Esophagus muscularis mucosa (tissue), 4 donors: ENCODE measurements at regions not wholly inside any gene's neighbourhood (a gene's known extent, or its start where the extent isn't known, plus 50 kb on each side); places are given as distances from the start of the nearest gene placed in this dataset.

Source experiments
- DNase-seq: peaks from one replicate; pipeline ENCODE4 v3.0.0-alpha.2; 2017; ENCODE audit errors: extremely low spot score
- H3K27ac ChIP-seq, 4 donors: fragments of 200-600 bp; sonication (generic); replicated peaks in 1 of 4; 1 replicate in 3 of 4; 2 replicates in 1 of 4; pipeline ENCODE4 v1.5.1; 2016 to 2019; ENCODE audit warnings: mild to moderate bottlenecking in 1 of 4
- H3K27me3 ChIP-seq, 4 donors: fragments of 200-600 bp; sonication (generic); one replicate each; pipeline versions ENCODE4 v1.5.1 to v1.6.0; 2016 to 2019
- H3K36me3 ChIP-seq, 4 donors: fragments of 200-600 bp; sonication (generic); one replicate each; pipeline ENCODE4 v1.5.1; 2016 to 2019
- H3K4me1 ChIP-seq, 4 donors: fragments of 200-600 bp; sonication (generic); one replicate each; pipeline ENCODE4 v1.5.1; 2016 to 2019
- H3K4me3 ChIP-seq, 4 donors: fragments of 200-600 bp; sonication (generic); 1 replicate in 2 of 4; 2 replicates in 2 of 4; pipeline ENCODE4 v1.5.1; 2016 to 2019; ENCODE audit warnings: mild to moderate bottlenecking in 4 of 4, moderate library complexity in 1 of 4
- H3K9me3 ChIP-seq, 4 donors: fragments of 200-600 bp; sonication (generic); 1 replicate in 3 of 4; 2 replicates in 1 of 4; pipeline ENCODE4 v1.5.1; 2016 to 2019
- CTCF ChIP-seq, 3 experiments: fragments of 200-600 bp in 2 of 3; fragments of 450-650 bp in 1 of 3; sonication (generic) in 2 of 3; IDR thresholded peaks; one replicate each; pipeline ENCODE4 v1.5.1; 2017 to 2019; ENCODE audit warnings: antibody characterized with exemption in 3 of 3, mild to moderate bottlenecking in 2 of 3, moderate library complexity in 1 of 3
- EP300 ChIP-seq: sonication (generic); formaldehyde crosslinking; IDR thresholded peaks from one replicate; pipeline ENCODE4 v1.6.1; 2017; ENCODE audit warnings: antibody characterized with exemption
- POLR2A ChIP-seq: fragments of 450-650 bp; IDR thresholded peaks from one replicate; pipeline ENCODE4 v1.6.1; 2017; ENCODE audit warnings: antibody characterized with exemption, moderate library complexity, mild to moderate bottlenecking, low read depth
- POLR2AphosphoS5 ChIP-seq, 2 donors: sonication (generic); formaldehyde crosslinking; IDR thresholded peaks; one replicate each; pipeline ENCODE4 v1.6.1; 2017; ENCODE audit warnings: antibody characterized with exemption in 2 of 2
- WGBS: methylation state at CpG from one replicate; pipeline ENCODE4 v1.1.5; 2018; 5-methylcytosine and 5-hydroxymethylcytosine counted together
- intact Hi-C: fragments of 100-400 bp; cut with DNase I; formaldehyde crosslinking; loops from one replicate; pipeline ENCODE4 v1.15.1; 2023

GRCh38 chr21:38992737-38993136 lies 187.0 kb downstream of the ETS2 start:
- Histone ChIP-seq H3K36me3 (no peaks in the 10 kb centered on the region), H3K27me3 (no peaks in the 10 kb centered on the region), H3K4me1 (peaks cover 65 to 84% (median 75%) of the 10 kb centered on the region in 4 donors), H3K9me3 (no peaks in the 10 kb centered on the region), H3K27ac (peak overlapping the region in 3 of 4 donors; percentile 53 to 67 (median 62)), H3K4me3 (no peak overlapping the region)
- TF ChIP-seq POLR2AphosphoS5 (IDR thresholded peaks at IDR 0.05) (peak; percentile 29 to 39), POLR2A (no peak)
- intact Hi-C loops: no loop called here
- no peak for DNase-seq
- WGBS: 78% methylated on average over 3 of the region's 3 CpGs

GRCh38 chr21:38990424-38990794 lies 184.7 kb downstream of the ETS2 start:
- Histone ChIP-seq H3K4me3 (no peak overlapping the region), H3K9me3 (no peaks in the 10 kb centered on the region), H3K4me1 (peaks cover 70 to 85% (median 78%) of the 10 kb centered on the region in 4 donors), H3K27me3 (no peaks in the 10 kb centered on the region), H3K27ac (peak overlapping the region in 3 of 4 donors; percentile 42 to 63 (median 53)), H3K36me3 (no peaks in the 10 kb centered on the region)
- TF ChIP-seq EP300: no peak
- no peak for TF ChIP-seq POLR2AphosphoS5 (IDR thresholded peaks at IDR 0.05)
- no peak for TF ChIP-seq POLR2A
- TF ChIP-seq CTCF (IDR thresholded peaks at IDR 0.05): no peak
- DNase-seq: no peak
- intact Hi-C loops: no loop called here
- 45% methylated on average over 12 of the region's 12 CpGs for WGBS

- no peak for DNase-seq
- peak overlapping the region in 2 of 4 donors; percentile 42 to 63 for H3K27ac ChIP-seq
- no peaks in the 10 kb centered on the region for H3K36me3 ChIP-seq
- H3K4me3 ChIP-seq: no peak overlapping the region
- TF ChIP-seq POLR2AphosphoS5 (IDR thresholded peaks at IDR 0.05) (peak in 1 of 2 donors; percentile 34), POLR2A (no peak), EP300 (no peak), CTCF (IDR thresholded peaks at IDR 0.05) (no peak)
- peaks cover 72 to 89% (median 80%) of the 10 kb centered on the region in 4 donors for H3K4me1 ChIP-seq
- no peaks in the 10 kb centered on the region for H3K27me3 ChIP-seq
- H3K9me3 ChIP-seq: no peaks in the 10 kb centered on the region
- 19% methylated on average over 17 of the region's 17 CpGs for WGBS
- intact Hi-C loops: no loop called here
Observed at GRCh38 chr21:38989745-38990423, 184.2 kb downstream of the ETS2 start.

GRCh38 chr21:38989379-38989744 lies 183.6 kb downstream of the ETS2 start:
- no peak overlapping the region for H3K27ac ChIP-seq
- H3K27me3 ChIP-seq: no peaks in the 10 kb centered on the region
- no peak overlapping the region for H3K4me3 ChIP-seq
- WGBS: 61% methylated on average over 11 of the region's 11 CpGs
- H3K4me1 ChIP-seq: peaks cover 75 to 89% (median 81%) of the 10 kb centered on the region in 4 donors
- TF ChIP-seq CTCF (IDR thresholded peaks at IDR 0.05): no peak
- no peak for TF ChIP-seq EP300
- no peak for TF ChIP-seq POLR2A
- no peak for TF ChIP-seq POLR2AphosphoS5 (IDR thresholded peaks at IDR 0.05)
- intact Hi-C loops: no loop called here
- H3K9me3 ChIP-seq: no peaks in the 10 kb centered on the region
- no peak for DNase-seq
- H3K36me3 ChIP-seq: no peaks in the 10 kb centered on the region

- Histone ChIP-seq H3K27me3 (no peaks in the 10 kb centered on the region), H3K4me1 (peaks cover 71 to 86% (median 76%) of the 10 kb centered on the region in 4 donors), H3K4me3 (no peak overlapping the region), H3K27ac (no peak overlapping the region), H3K9me3 (no peaks in the 10 kb centered on the region), H3K36me3 (no peaks in the 10 kb centered on the region)
- intact Hi-C loops: no loop called here
- DNase-seq: no peak
- whole genome bisulfite sequencing: 85% methylated on average over 29 of the region's 29 CpGs
- TF ChIP-seq CTCF (IDR thresholded peaks at IDR 0.05) (no peak), POLR2A (no peak), EP300 (no peak), POLR2AphosphoS5 (IDR thresholded peaks at IDR 0.05) (no peak)
Observed at GRCh38 chr21:38988509-38989378, 183.0 kb downstream of the ETS2 start.
